Tibial nerve (tissue), 3 donors: ENCODE measurements at regions not wholly inside any gene's neighbourhood (a gene's known extent, or its start where the extent isn't known, plus 50 kb on each side); places are given as distances from the start of the nearest gene placed in this dataset.

ENCODE experiments used
- POLR2A ChIP-seq, 2 donors: fragments of 450-650 bp; IDR thresholded peaks; one replicate each; pipeline ENCODE4 v1.6.1; 2017; ENCODE audit warnings: antibody characterized with exemption in 2 of 2, mild to moderate bottlenecking in 2 of 2, moderate library complexity in 2 of 2
- TF ChIP-seq, protein P1 (sequence below), 5 experiments: fragments of 200-600 bp in 3 of 5; fragments of 450-650 bp in 2 of 5; sonication (generic) in 3 of 5; IDR thresholded peaks; one replicate each; pipeline ENCODE4 v1.5.1; 2016 to 2019; ENCODE audit warnings: antibody characterized with exemption in 5 of 5, mild to moderate bottlenecking in 3 of 5, moderate library complexity in 2 of 5

DNA sequence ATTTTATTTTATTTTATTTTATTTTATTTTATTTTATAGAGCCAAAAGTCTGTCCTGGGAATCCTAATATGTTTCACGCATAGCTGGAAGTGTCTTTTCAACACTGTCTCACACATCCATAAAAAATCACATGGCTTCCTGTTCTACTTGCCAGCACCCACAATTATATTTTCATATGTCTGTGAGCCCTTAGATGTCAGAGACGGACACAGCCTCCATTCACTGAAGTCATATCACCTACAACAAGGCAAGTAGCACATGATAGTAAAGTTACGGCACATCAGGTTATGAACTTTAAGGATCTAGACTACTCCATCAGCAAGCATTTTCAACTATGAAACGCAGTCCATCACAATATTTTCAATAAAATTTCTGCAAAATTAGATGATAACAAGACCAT, 168.4 kb downstream of the ZIC4 start:
- TF ChIP-seq, protein P1, sequence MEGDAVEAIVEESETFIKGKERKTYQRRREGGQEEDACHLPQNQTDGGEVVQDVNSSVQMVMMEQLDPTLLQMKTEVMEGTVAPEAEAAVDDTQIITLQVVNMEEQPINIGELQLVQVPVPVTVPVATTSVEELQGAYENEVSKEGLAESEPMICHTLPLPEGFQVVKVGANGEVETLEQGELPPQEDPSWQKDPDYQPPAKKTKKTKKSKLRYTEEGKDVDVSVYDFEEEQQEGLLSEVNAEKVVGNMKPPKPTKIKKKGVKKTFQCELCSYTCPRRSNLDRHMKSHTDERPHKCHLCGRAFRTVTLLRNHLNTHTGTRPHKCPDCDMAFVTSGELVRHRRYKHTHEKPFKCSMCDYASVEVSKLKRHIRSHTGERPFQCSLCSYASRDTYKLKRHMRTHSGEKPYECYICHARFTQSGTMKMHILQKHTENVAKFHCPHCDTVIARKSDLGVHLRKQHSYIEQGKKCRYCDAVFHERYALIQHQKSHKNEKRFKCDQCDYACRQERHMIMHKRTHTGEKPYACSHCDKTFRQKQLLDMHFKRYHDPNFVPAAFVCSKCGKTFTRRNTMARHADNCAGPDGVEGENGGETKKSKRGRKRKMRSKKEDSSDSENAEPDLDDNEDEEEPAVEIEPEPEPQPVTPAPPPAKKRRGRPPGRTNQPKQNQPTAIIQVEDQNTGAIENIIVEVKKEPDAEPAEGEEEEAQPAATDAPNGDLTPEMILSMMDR (IDR thresholded peaks at IDR 0.05) = no peak
- no peak for TF ChIP-seq POLR2A (IDR thresholded peaks at IDR 0.05)
